ENCODE measurements at regions not wholly inside any gene's neighbourhood (a gene's known extent, or its start where the extent isn't known, plus 50 kb on each side); places are given as distances from the start of the nearest gene placed in this dataset.

- no peak for TF ChIP-seq CTCF (conservative IDR thresholded peaks at IDR 0.05)
- Mint-ChIP-seq H3K4me1 (peaks cover 16% of the 10 kb centered on the region), H3K27ac (no peak overlapping the region), H3K4me3 (no peak overlapping the region), H3K27me3 (ENCODE audit: insufficient read depth) (no peaks in the 10 kb centered on the region), H3K36me3 (ENCODE audit: low read depth) (no peaks in the 10 kb centered on the region), H3K9me3 (no peaks in the 10 kb centered on the region)
- Histone ChIP-seq H3K27ac (ENCODE audit: low read depth, low read length) (no peak overlapping the region), H3K4me3 (ENCODE audit: low read length) (no peak overlapping the region), H3K9ac (ENCODE audit: extremely low read depth, low read length, poor library complexity, severe bottlenecking) (no peak overlapping the region), H3K36me3 (ENCODE audit: control insufficient read depth, insufficient read depth, low read length) (no peaks in the 10 kb centered on the region), H3K9me3 (ENCODE audit: control insufficient read depth, low read length) (no peaks in the 10 kb centered on the region), H3K27me3 (ENCODE audit: control insufficient read depth, insufficient read depth, low read length, poor library complexity, severe bottlenecking) (no peaks in the 10 kb centered on the region), H3K4me1 (ENCODE audit: control insufficient read depth, insufficient read depth, low read length) (peaks cover 6% of the 10 kb centered on the region)
- 91% methylated on average over 2 of the region's 2 CpGs; no CpG with 5 or more reads in 1 of the 2 experiments for WGBS, 2 experiments (ENCODE audit: insufficient coverage in 1 of 2, insufficient read length in 1 of 2)
- no peak for DNase-seq
These were observed 145.9 kb downstream of the HS3ST3B1 start for GRCh38 chr17:14446825-14447224.

- no peak overlapping the region for H3K9ac ChIP-seq (ENCODE audit: extremely low read depth, low read length, poor library complexity, severe bottlenecking)
- no peaks in the 10 kb centered on the region for H3K9me3 ChIP-seq (ENCODE audit: control insufficient read depth, low read length)
- no peaks in the 10 kb centered on the region for H3K9me3 Mint-ChIP-seq
- H3K27ac ChIP-seq (ENCODE audit: low read depth, low read length) = no peak overlapping the region
- 95 to 96% methylated on average over 3 of the region's 3 CpGs for WGBS, 2 experiments (ENCODE audit: insufficient coverage in 1 of 2, insufficient read length in 1 of 2)
- peaks cover 3% of the 10 kb centered on the region for H3K4me1 ChIP-seq (ENCODE audit: control insufficient read depth, insufficient read depth, low read length)
- H3K27ac Mint-ChIP-seq = no peak overlapping the region
- no peak for TF ChIP-seq CTCF (conservative IDR thresholded peaks at IDR 0.05)
- H3K27me3 ChIP-seq (ENCODE audit: control insufficient read depth, insufficient read depth, low read length, poor library complexity, severe bottlenecking) = no peaks in the 10 kb centered on the region
- H3K4me3 ChIP-seq (ENCODE audit: low read length) = no peak overlapping the region
- peaks cover 15% of the 10 kb centered on the region for H3K4me1 Mint-ChIP-seq
- no peaks in the 10 kb centered on the region for H3K36me3 Mint-ChIP-seq (ENCODE audit: low read depth)
- H3K36me3 ChIP-seq (ENCODE audit: control insufficient read depth, insufficient read depth, low read length) = no peaks in the 10 kb centered on the region
- no peaks in the 10 kb centered on the region for H3K27me3 Mint-ChIP-seq (ENCODE audit: insufficient read depth)
- no peak for DNase-seq
- no peak overlapping the region for H3K4me3 Mint-ChIP-seq
These were observed 144.0 kb downstream of the HS3ST3B1 start for GRCh38 chr17:14444915-14445314.

- Mint-ChIP-seq H3K4me1 (no peaks in the 10 kb centered on the region), H3K27ac (no peak overlapping the region), H3K4me3 (no peak overlapping the region), H3K9me3 (no peaks in the 10 kb centered on the region), H3K36me3 (ENCODE audit: low read depth) (no peaks in the 10 kb centered on the region), H3K27me3 (ENCODE audit: insufficient read depth) (no peaks in the 10 kb centered on the region)
- no peak for TF ChIP-seq CTCF (conservative IDR thresholded peaks at IDR 0.05)
- H3K27me3 ChIP-seq (ENCODE audit: control insufficient read depth, insufficient read depth, low read length, poor library complexity, severe bottlenecking) = no peaks in the 10 kb centered on the region
- no peak overlapping the region for H3K9ac ChIP-seq (ENCODE audit: extremely low read depth, low read length, poor library complexity, severe bottlenecking)
- no peak overlapping the region for H3K4me3 ChIP-seq (ENCODE audit: low read length)
- H3K9me3 ChIP-seq (ENCODE audit: control insufficient read depth, low read length) = no peaks in the 10 kb centered on the region
- WGBS, 2 experiments (ENCODE audit: insufficient coverage in 1 of 2, insufficient read length in 1 of 2) = 29 to 80% methylated on average over 1 to 3 of the region's 4 CpGs
- H3K27ac ChIP-seq (ENCODE audit: low read depth, low read length) = no peak overlapping the region
- DNase-seq = no peak
- H3K4me1 ChIP-seq (ENCODE audit: control insufficient read depth, insufficient read depth, low read length) = no peaks in the 10 kb centered on the region
- H3K36me3 ChIP-seq (ENCODE audit: control insufficient read depth, insufficient read depth, low read length) = no peaks in the 10 kb centered on the region
These were observed 142.1 kb downstream of the HS3ST3B1 start for GRCh38 chr17:14442798-14443528.
